GM19324 (cell line): ENCODE measurements at regions not wholly inside any gene's neighbourhood (a gene's known extent, or its start where the extent isn't known, plus 50 kb on each side); places are given as distances from the start of the nearest gene placed in this dataset.
"Not testable (repeated sequence)": the region's sequence is repeated elsewhere in the genome, so short reads cannot be mapped to it uniquely, and the experiment has no call there.

ENCODE experiments used
- ATAC-seq: cut with Tn5 transposase; IDR thresholded peaks from one replicate; pipeline ENCODE4 v1.9.1; 2021; ENCODE audit warnings: mild to moderate bottlenecking, moderate library complexity; ENCODE audit not compliant: unreplicated experiment, low FRiP score

- not testable (repeated sequence) for ATAC-seq
Measured at GRCh38 chrX:124181515-124181914, 150.9 kb upstream of the TEX13D start.

GRCh38 chrX:124190440-124190839 lies 142.0 kb upstream of the TEX13D start:
- no peak for ATAC-seq

- ATAC-seq: no peak
Measured at GRCh38 chrX:124194199-124194598, 138.3 kb upstream of the TEX13D start.

- no peak for ATAC-seq
Measured at GRCh38 chrX:124194901-124195300, 137.6 kb upstream of the TEX13D start.

GRCh38 chrX:124203311-124203710 lies 129.1 kb upstream of the TEX13D start:
- ATAC-seq: no peak

GRCh38 chrX:124208660-124209059 lies 123.8 kb upstream of the TEX13D start:
- ATAC-seq: no peak

- no peak for ATAC-seq
Measured at GRCh38 chrX:124209792-124210576, 122.5 kb upstream of the TEX13D start.

GRCh38 chrX:124211312-124211942 lies 121.0 kb upstream of the TEX13D start:
- peak; percentile 78 for ATAC-seq

- no peak for ATAC-seq
Measured at GRCh38 chrX:124212622-124213021, 119.8 kb upstream of the TEX13D start.

- no peak for ATAC-seq
Measured at GRCh38 chrX:124215786-124216185, 116.7 kb upstream of the TEX13D start.

- ATAC-seq: no peak
Measured at GRCh38 chrX:124216396-124217115, 115.9 kb upstream of the TEX13D start.

- ATAC-seq: peak; percentile 66
Measured at GRCh38 chrX:124217304-124218251, 114.9 kb upstream of the TEX13D start.

- no peak for ATAC-seq
Measured at GRCh38 chrX:124223524-124223923, 108.9 kb upstream of the TEX13D start.

GRCh38 chrX:124224528-124224927 lies 107.9 kb upstream of the TEX13D start:
- ATAC-seq: no peak

- no peak for ATAC-seq
Measured at GRCh38 chrX:124226129-124226528, 106.3 kb upstream of the TEX13D start.

- no peak for ATAC-seq
Measured at GRCh38 chrX:124228849-124229248, 103.6 kb upstream of the TEX13D start.

- ATAC-seq: no peak
Measured at GRCh38 chrX:124229374-124229773, 103.1 kb upstream of the TEX13D start.

- ATAC-seq: no peak
Measured at GRCh38 chrX:124230655-124231450, 101.6 kb upstream of the TEX13D start.

- no peak for ATAC-seq
Measured at GRCh38 chrX:124231451-124231759, 101.1 kb upstream of the TEX13D start.
